ENCODE measurements at regions not wholly inside any gene's neighbourhood (a gene's known extent, or its start where the extent isn't known, plus 50 kb on each side); places are given as distances from the start of the nearest gene placed in this dataset.

GRCh38 chr13:70908795-70909194, 800.5 kb upstream of the KLHL1 start:
- TF ChIP-seq, protein P1, sequence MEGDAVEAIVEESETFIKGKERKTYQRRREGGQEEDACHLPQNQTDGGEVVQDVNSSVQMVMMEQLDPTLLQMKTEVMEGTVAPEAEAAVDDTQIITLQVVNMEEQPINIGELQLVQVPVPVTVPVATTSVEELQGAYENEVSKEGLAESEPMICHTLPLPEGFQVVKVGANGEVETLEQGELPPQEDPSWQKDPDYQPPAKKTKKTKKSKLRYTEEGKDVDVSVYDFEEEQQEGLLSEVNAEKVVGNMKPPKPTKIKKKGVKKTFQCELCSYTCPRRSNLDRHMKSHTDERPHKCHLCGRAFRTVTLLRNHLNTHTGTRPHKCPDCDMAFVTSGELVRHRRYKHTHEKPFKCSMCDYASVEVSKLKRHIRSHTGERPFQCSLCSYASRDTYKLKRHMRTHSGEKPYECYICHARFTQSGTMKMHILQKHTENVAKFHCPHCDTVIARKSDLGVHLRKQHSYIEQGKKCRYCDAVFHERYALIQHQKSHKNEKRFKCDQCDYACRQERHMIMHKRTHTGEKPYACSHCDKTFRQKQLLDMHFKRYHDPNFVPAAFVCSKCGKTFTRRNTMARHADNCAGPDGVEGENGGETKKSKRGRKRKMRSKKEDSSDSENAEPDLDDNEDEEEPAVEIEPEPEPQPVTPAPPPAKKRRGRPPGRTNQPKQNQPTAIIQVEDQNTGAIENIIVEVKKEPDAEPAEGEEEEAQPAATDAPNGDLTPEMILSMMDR (IDR thresholded peaks at IDR 0.05; ENCODE audit: poor library complexity, severe bottlenecking): no peak
- TF ChIP-seq RAD21 (conservative IDR thresholded peaks at IDR 0.05): no peak
- no peak for TF ChIP-seq TAF1 (IDR thresholded peaks at IDR 0.05; ENCODE audit: low read depth)
- no peak for TF ChIP-seq POLR2AphosphoS5 (IDR thresholded peaks at IDR 0.05)

Measured in neural cell (in vitro differentiated cells).